GM23248 (cell line): ENCODE measurements at regions not wholly inside any gene's neighbourhood (a gene's known extent, or its start where the extent isn't known, plus 50 kb on each side); places are given as distances from the start of the nearest gene placed in this dataset.
"Not testable (repeated sequence)": the region's sequence is repeated elsewhere in the genome, so short reads cannot be mapped to it uniquely, and the experiment has no call there.

Experiments
- DNase-seq: peaks from one replicate; pipeline ENCODE4 v3.0.0-alpha.2; 2015
- H2AFZ ChIP-seq: fragments of 200-600 bp; sonication (generic); 2 replicates; pipeline ENCODE4 v1.6.1; 2016; ENCODE audit warnings: antibody characterized with exemption
- H3F3A ChIP-seq: fragments of 200-600 bp; sonication (generic); 2 replicates; pipeline ENCODE4 v1.6.1; 2016; ENCODE audit warnings: mild to moderate bottlenecking, antibody characterized with exemption, mixed run types; ENCODE audit not compliant: insufficient read depth
- H3K27ac ChIP-seq: fragments of 200-600 bp; sonication (generic); 2 replicates; pipeline ENCODE4 v1.5.1; 2016; ENCODE audit warnings: mild to moderate bottlenecking
- H3K27me3 ChIP-seq: fragments of 200-600 bp; sonication (generic); replicated peaks from 2 replicates; pipeline ENCODE4 v1.6.1; 2016; ENCODE audit warnings: mild to moderate bottlenecking; ENCODE audit not compliant: insufficient read depth
- H3K36me3 ChIP-seq: fragments of 200-600 bp; sonication (generic); 2 replicates; pipeline ENCODE4 v1.6.1; 2016; ENCODE audit warnings: low read depth, mild to moderate bottlenecking
- H3K4me1 ChIP-seq: fragments of 200-600 bp; sonication (generic); 2 replicates; pipeline ENCODE4 v1.6.1; 2016; ENCODE audit warnings: mild to moderate bottlenecking; ENCODE audit not compliant: insufficient read depth
- H3K4me2 ChIP-seq: fragments of 200-600 bp; sonication (generic); one replicate; pipeline ENCODE4 v1.6.1; 2016; ENCODE audit warnings: mild to moderate bottlenecking; ENCODE audit not compliant: unreplicated experiment
- H3K4me3 ChIP-seq: fragments of 200-600 bp; sonication (generic); 2 replicates; pipeline ENCODE4 v1.5.1; 2016; ENCODE audit warnings: mild to moderate bottlenecking
- H3K79me2 ChIP-seq: fragments of 200-600 bp; sonication (generic); 2 replicates; pipeline ENCODE4 v1.6.1; 2016; ENCODE audit warnings: mild to moderate bottlenecking; ENCODE audit not compliant: insufficient read depth
- H3K9ac ChIP-seq: fragments of 200-600 bp; sonication (generic); 2 replicates; pipeline ENCODE4 v1.6.1; 2016; ENCODE audit warnings: mild to moderate bottlenecking
- H3K9me2 ChIP-seq: fragments of 200-600 bp; sonication (generic); 2 replicates; pipeline ENCODE4 v1.6.1; 2016; ENCODE audit warnings: mixed run types, mild to moderate bottlenecking, moderate library complexity; ENCODE audit not compliant: insufficient read depth
- H3K9me3 ChIP-seq: fragments of 200-600 bp; sonication (generic); one replicate; pipeline ENCODE4 v1.6.1; 2017; ENCODE audit warnings: low read depth
- H4K20me1 ChIP-seq: fragments of 200-600 bp; sonication (generic); 2 replicates; pipeline ENCODE4 v1.6.0; 2016; ENCODE audit not compliant: insufficient read depth
- EZH2 ChIP-seq: fragments of 200-600 bp; sonication (generic); IDR thresholded peaks from 2 replicates; pipeline ENCODE4 v1.6.1; 2018; ENCODE audit warnings: antibody characterized with exemption, mild to moderate bottlenecking; ENCODE audit not compliant: insufficient read depth, poor library complexity, severe bottlenecking
- EZH2phosphoT487 ChIP-seq: fragments of 200-600 bp; sonication (generic); IDR thresholded peaks from 2 replicates; pipeline ENCODE4 v1.6.1; 2018; ENCODE audit warnings: antibody characterized with exemption, moderate library complexity, mild to moderate bottlenecking, low read depth; ENCODE audit not compliant: insufficient read depth
- WGBS, 2 experiments: methylation state at CpG; one replicate each; pipeline ENCODE4 v1.1.6; 2015 to 2017; ENCODE audit warnings: low lambda C conversion rate in 2 of 2, low coverage in 1 of 2; ENCODE audit errors: missing lambda C conversion rate in 2 of 2; 5-methylcytosine and 5-hydroxymethylcytosine counted together
- in situ Hi-C: fragments of 300-500 bp; cut with MboI; formaldehyde crosslinking; loops from 2 replicates; pipeline ENCODE4 v1.15.0; 2020

- Histone ChIP-seq H3K27me3 (no peaks in the 10 kb centered on the region), H3K4me1 (no peaks in the 10 kb centered on the region), H3K79me2 (no peaks in the 10 kb centered on the region), H3K36me3 (no peaks in the 10 kb centered on the region), H2AFZ (no peak overlapping the region), H4K20me1 (no peaks in the 10 kb centered on the region), H3K4me2 (no peak overlapping the region), H3F3A (no peaks in the 10 kb centered on the region), H3K27ac (no peak overlapping the region), H3K9me3 (no peaks in the 10 kb centered on the region), H3K4me3 (no peak overlapping the region), H3K9ac (no peak overlapping the region), H3K9me2 (no peaks in the 10 kb centered on the region)
- in situ Hi-C loops: no loop called here
- 0% methylated on average over 1 of the region's 1 CpG for WGBS, 2 experiments
- no peak for TF ChIP-seq EZH2
- TF ChIP-seq EZH2phosphoT487: no peak
- no peak for DNase-seq
These were observed 734.0 kb upstream of the DIAPH2 start for GRCh38 chrX:95950679-95951078.

- in situ Hi-C loops: no loop called here
- Histone ChIP-seq H3K27ac (no peak overlapping the region), H3K9me2 (no peaks in the 10 kb centered on the region), H4K20me1 (no peaks in the 10 kb centered on the region), H3K27me3 (no peaks in the 10 kb centered on the region), H3K9me3 (no peaks in the 10 kb centered on the region), H3K9ac (no peak overlapping the region), H3F3A (no peaks in the 10 kb centered on the region), H3K36me3 (no peaks in the 10 kb centered on the region), H3K4me1 (no peaks in the 10 kb centered on the region), H3K4me2 (no peak overlapping the region), H3K79me2 (no peaks in the 10 kb centered on the region), H3K4me3 (no peak overlapping the region), H2AFZ (no peak overlapping the region)
- TF ChIP-seq EZH2 (no peak), EZH2phosphoT487 (no peak)
- no peak for DNase-seq
- WGBS, 2 experiments: 18 to 23% methylated on average over 2 of the region's 2 CpGs
These were observed 731.1 kb upstream of the DIAPH2 start for GRCh38 chrX:95953564-95953963.

- H2AFZ ChIP-seq: no peak overlapping the region
- no peaks in the 10 kb centered on the region for H3K9me3 ChIP-seq
- H3K79me2 ChIP-seq: no peaks in the 10 kb centered on the region
- H3K27ac ChIP-seq: no peak overlapping the region
- H4K20me1 ChIP-seq: no peaks in the 10 kb centered on the region
- H3K9ac ChIP-seq: no peak overlapping the region
- WGBS, 2 experiments: 12 to 15% methylated on average over 1 of the region's 1 CpG
- H3K4me2 ChIP-seq: no peak overlapping the region
- H3K9me2 ChIP-seq: no peaks in the 10 kb centered on the region
- DNase-seq: no peak
- H3F3A ChIP-seq: no peaks in the 10 kb centered on the region
- TF ChIP-seq EZH2 (no peak), EZH2phosphoT487 (no peak)
- no peak overlapping the region for H3K4me3 ChIP-seq
- in situ Hi-C loops: no loop called here
- no peaks in the 10 kb centered on the region for H3K36me3 ChIP-seq
- H3K27me3 ChIP-seq: no peaks in the 10 kb centered on the region
- H3K4me1 ChIP-seq: no peaks in the 10 kb centered on the region
These were observed 727.9 kb upstream of the DIAPH2 start for GRCh38 chrX:95956745-95957144.

GRCh38 chrX:95973456-95974095 is 711.1 kb upstream of the DIAPH2 start:
- H3K4me2 ChIP-seq, H3K9ac ChIP-seq, H3K27ac ChIP-seq, H3F3A ChIP-seq, H3K4me1 ChIP-seq, H4K20me1 ChIP-seq, H3K4me3 ChIP-seq, H3K9me3 ChIP-seq, DNase-seq, H3K36me3 ChIP-seq, in situ Hi-C loops, H3K79me2 ChIP-seq, H2AFZ ChIP-seq, H3K9me2 ChIP-seq, H3K27me3 ChIP-seq: not testable (repeated sequence)
- 34 to 38% methylated on average over 9 of the region's 9 CpGs for WGBS, 2 experiments

- TF ChIP-seq EZH2 (no peak), EZH2phosphoT487 (no peak)
- Histone ChIP-seq H3K4me2 (no peak overlapping the region), H3F3A (no peaks in the 10 kb centered on the region), H3K9me3 (no peaks in the 10 kb centered on the region), H2AFZ (no peak overlapping the region), H3K79me2 (no peaks in the 10 kb centered on the region), H3K4me3 (no peak overlapping the region), H3K4me1 (no peaks in the 10 kb centered on the region), H3K27me3 (no peaks in the 10 kb centered on the region), H3K9ac (no peak overlapping the region), H3K36me3 (no peaks in the 10 kb centered on the region), H3K9me2 (no peaks in the 10 kb centered on the region), H4K20me1 (no peaks in the 10 kb centered on the region), H3K27ac (no peak overlapping the region)
- WGBS, 2 experiments: 5 to 15% methylated on average over 4 of the region's 4 CpGs
- in situ Hi-C loops: no loop called here
- no peak for DNase-seq
These were observed 710.6 kb upstream of the DIAPH2 start for GRCh38 chrX:95974096-95974470.
